NCI-H510A (cell line): ENCODE measurements at regions not wholly inside any gene's neighbourhood (a gene's known extent, or its start where the extent isn't known, plus 50 kb on each side); places are given as distances from the start of the nearest gene placed in this dataset.

ENCODE experiments used
- DNase-seq: peaks from one replicate; lab custom pipeline; 2025; lab: John Stamatoyannopoulos, UW

DNA sequence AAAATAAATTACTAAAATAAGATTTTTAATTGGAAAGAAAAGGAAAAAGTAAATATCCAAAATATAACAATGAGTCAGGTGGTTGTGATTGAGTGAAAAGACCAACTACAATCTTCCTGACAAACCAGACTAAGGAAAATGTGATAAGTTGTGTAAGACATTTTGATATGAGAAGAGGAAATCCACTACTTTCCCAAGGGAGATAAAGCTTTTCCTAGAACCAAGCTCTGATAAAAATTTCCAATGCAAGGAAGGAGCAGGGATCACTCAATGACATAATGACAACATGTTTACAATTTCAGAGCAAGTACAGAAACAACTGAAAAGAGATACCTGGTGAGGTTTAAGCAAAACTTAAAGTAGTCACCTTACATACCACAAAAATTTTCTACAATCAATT lies 305.1 kb upstream of the RASGEF1B start:
- no peak for DNase-seq

DNA sequence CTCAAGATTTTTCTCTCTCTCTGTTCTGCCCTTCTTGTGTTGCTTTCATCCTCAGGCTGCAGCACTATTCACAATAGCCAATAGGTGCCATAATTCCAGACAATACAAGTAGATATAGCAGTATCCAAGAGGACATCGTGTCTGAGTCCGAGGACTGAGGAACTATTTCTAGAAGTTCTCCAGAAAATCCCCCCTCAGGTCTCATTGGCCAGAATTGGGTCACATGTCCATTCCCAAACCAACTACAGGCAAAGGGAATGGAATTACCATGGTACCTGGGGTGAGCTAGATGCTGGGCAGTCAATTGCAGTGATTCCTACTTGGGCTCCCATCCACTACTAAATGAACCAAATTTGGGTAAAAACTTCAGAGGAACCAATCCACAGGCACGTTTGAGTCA lies 301.9 kb upstream of the RASGEF1B start:
- DNase-seq = no peak

DNA sequence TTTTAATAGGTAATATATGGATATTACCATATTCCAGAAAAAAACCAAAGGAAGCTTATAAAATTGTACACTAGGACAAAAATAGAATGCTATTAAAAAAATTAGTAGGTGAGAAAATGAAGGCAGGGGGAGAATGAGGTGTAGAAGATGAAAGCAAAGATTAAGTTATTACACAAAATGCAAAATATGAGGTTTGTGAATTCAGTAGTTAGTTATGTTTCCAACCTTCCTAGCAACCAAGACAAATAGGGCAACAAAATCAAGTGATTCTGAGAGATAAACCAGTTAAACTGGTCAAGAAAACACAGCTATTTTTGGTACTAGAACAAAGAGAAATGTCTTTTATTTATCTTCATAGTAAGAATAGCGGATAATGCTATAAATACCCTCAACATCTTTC lies 300.0 kb upstream of the RASGEF1B start:
- no peak for DNase-seq

DNA sequence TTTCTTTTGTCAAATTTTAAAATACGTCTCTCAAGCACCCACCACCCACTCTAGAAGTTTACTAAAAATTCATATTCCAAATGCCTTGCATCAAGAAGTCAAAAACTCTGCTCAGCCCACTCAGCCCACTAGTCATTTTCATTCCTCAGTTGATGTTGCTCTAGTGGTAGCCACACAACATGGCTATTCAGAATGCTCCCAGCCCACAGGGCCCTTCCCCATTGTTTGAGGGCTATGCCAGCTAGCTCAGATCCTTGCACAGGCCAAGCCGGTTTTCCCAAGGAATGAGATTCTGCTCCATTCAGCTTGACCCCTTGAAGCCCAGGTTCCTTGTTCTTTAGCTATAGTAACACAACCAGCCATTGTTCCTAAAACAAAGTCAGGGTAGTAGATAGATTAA lies 297.5 kb upstream of the RASGEF1B start:
- DNase-seq = no peak

DNA sequence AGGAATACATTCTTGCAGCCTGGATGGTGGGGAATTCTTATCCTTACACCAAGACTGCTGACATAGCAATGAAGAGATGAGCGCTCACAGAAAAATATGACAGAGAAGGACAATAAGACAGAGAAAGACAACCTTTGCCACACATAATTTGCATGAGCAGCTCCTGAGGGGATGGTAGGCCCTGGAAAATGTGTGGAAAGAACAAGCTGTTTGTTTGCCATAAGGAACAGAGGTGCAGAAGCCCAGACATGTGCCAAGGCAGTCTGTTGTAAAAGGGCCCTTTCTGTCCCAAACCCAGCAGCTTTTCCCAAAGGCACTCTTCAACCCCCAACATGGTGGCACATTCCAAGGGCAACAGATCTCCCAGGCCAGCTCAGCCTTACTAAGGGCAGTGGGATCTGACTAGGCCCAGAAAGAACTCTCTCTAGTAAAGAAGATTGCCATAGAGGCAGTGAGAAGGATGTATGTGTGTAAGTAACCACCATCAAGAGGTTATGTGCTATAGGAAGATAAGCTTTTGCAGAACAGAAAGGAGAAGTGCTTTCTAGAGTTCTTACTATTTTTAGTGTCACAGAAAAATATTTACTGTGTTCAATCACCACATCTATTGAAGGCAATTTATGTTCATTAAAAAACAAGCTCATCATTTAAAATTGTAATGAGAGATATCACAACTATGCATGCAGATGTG lies 287.0 kb upstream of the RASGEF1B start:
- DNase-seq = no peak

DNA sequence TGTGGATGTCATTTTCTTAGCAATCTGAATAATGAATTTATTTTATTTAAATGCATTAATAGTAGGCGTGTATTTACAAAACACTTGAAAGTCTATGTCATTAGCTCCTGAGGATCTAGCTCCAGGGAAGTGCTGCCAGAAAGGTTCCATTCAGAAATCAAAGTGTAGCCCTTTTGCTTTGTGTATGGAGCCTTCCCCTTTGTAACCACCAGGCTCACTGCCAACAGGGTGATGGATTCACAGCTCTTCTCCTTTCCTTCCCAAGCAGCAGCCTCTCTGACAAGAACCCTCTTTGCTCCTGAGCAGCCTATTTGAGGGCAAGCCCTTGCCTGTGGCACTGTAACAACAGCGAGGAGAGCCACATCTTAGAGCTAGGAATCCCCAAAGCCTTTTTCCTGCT lies 286.0 kb upstream of the RASGEF1B start:
- DNase-seq = no peak

DNA sequence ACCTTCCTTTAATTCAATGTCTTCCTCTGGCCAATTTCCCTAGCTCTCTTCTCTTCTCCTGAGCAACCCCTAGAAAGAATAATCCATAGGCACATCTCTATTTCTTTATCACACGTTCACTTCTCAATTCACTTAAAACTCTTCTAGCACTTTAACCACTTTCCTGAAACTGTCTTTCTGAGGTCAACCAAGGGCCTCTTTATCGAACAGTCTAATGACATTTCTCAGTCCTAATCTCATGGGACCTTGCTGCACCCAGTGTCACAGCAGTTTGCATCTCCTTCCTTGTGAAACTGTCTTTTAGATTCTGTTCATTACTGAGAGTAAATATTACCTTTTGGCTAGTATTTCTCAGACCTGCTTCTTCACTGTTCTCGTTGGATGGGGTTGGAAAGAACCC lies 285.3 kb upstream of the RASGEF1B start:
- no peak for DNase-seq

DNA sequence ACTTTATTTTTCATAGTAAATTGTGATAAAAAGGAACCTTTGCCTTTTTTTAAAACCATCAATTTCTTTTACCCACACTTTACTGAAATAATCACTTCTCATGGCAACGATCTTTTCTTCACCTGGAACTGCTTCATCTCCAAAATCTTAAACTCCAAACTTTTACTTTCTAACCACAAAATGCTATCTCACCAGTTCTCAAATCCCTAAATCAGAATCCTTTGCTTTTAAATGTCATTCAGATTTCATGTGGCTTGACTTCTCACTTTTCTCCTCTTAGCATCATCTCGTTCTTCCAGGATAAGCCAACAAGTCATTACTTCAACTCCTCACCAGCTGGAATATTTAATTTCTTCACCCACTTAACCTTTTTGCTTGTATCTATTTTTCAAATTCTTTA lies 284.3 kb upstream of the RASGEF1B start:
- DNase-seq = no peak

DNA sequence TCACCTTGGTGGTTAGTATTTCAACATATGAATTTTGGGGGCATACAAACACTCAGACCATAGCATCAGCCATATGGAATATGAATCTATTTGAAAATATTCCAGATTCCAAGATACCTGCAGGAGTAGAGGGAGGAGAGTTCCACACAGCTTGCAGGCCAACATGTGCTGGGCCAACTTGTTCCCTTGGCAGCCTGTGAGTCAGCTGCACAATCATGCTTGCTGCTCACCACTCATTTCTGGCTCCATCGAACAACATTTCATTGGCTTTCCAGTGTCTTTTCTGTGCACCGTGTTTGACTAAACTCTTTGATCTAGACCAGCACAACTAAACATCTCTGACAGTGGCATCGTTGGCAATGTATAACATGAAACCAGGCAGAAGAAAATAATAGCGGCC lies 282.5 kb upstream of the RASGEF1B start:
- DNase-seq = no peak

DNA sequence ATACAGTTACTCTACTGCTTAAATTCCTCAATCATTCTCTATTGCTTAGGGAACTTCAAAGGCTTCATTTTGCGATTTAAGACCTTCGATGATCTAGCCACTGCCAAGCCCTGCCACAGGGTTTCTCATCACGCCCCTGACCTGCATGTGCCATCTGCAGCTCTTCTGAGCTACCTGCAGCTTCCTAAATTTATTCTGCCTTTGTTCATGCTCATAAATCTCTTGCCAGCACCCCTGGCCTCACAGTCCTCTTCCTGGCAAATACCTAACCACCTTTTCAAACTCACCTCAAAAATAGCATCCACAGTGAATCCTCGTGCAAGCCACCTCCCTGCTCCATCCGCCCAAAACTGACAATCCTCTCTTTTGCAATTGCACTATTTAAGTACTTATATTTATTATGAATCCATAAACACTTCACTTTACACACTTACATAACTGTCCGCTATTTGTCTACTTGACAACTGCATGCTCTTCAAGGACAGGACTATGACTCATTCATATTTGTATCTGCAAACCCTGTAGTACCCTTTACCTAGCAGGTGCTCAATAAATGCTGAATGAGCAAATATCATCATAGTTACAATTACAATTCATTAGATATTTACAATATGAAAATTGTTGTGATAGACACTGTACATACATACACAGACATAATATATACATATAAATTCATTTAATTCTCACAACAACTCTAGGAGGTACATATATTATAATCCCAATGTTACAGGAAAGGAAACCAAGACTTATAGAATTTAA lies 280.0 kb upstream of the RASGEF1B start:
- no peak for DNase-seq

DNA sequence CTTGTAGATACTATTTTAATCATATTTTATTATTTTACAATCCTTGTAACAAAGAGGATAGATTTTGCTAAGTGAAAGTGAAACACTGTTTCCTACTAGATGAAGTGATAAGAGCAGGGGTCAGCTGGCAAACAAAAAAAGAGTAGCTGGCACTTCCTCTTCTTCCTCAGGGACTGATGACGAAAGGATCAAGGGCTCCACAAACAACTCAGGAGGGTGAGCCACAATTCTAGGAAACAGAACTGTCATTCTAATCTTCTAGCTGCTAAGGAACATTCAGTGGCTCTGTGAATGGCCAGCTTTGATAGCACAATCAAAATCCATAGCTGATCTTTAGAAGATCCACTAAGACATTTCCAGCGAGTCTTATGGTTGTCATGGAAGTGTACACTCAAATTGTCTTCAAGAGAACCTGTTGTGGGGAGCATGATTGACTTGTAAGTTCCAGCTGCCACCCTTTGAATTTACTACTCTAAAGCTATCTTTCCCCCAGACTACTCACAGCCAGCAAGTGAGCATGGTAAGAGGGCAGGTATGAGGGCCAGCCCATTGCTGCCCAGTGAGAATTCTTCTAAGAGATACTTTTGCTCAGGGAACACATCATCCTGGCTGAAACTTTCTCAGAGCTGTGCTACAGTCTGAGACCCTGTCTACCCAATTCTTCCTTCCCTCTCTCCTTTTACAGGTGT lies 275.7 kb upstream of the RASGEF1B start:
- DNase-seq = no peak

DNA sequence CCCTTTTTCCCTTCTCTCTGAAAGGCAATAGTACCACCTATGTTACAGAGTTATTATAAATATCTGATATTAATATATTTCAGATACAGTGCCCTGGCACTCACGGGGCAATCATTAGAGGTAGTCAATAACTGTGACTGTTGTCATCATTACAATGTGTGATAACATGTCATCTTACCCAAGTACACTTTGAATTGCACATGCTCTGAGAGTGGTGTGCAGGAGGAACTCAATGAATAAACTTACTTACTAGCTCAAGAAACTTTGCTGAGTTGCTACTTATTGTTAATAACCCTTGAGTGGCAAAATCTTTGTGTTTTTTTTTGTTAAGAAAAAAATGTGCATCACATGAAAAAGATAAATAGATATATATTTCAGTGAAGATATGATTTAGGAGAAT lies 275.1 kb upstream of the RASGEF1B start:
- DNase-seq = no peak

DNA sequence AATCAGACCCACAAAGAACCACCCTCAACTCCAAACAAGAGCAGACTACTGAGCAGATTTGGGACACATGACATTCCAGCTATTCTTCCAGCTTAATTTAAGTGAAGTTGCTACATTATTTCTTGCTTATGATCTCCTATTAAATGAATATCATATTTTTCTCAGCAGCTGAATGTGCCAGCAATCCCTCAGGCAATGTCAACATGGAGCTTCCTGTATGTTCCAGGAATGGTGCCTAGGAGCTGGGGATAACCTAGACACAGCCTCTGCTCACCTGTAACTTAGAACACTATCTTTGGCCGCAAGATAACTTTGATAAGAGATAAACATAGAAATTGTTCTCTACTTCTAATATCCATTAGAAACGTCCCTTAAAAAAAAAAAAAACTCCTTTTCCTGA lies 274.4 kb upstream of the RASGEF1B start:
- DNase-seq = no peak

DNA sequence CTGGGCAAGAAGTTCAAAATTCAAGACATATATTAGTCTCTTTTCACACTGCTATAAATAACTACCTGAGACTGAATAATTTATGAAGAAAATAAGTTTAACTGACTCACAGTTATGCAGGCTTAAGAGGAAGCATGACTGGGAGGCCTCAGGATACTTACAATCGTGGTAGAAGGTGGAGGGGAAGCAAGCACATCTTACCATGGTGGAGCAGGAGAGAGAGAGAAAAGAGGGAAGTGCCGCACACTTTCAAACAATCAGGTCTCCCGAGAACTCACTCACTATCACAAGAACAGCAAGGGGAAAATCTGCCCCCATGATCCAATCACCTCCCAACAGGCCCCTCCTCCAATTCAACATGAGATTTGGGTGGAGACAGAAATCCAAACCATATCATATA lies 273.3 kb upstream of the RASGEF1B start:
- DNase-seq = no peak

DNA sequence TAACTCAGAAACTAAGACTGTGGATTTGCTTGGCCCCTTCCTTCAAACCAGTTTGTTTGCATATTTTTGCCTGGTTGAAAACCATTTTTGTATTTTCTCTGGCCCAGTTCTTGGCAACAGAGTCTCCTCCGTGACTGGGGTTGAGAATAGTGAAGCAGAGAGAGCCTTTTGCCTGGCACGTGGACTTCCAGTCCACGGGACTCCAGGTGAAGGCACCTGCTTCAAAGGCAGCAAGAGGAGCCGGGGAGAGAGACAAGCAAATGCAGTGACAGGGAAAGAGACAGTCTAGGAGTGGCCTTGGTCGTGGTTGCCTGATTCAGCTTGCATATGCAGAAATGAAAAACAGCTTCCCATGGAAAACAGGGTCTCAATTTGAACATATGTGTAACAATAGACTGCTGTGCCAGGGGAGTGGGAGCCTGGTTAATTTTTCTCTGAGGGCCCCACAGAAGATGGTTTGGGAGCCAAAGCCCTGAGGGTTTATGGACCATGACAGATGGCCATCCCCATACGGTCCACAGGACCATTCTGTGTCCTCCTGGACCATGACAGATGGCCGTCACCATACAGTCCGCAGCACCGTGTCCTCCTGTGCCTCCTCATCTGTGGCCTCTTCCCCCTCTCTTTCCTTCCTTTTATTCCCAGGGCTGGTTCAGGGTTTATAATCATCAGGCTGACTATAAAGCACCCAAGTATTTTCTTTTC lies 272.2 kb upstream of the RASGEF1B start:
- DNase-seq = no peak

DNA sequence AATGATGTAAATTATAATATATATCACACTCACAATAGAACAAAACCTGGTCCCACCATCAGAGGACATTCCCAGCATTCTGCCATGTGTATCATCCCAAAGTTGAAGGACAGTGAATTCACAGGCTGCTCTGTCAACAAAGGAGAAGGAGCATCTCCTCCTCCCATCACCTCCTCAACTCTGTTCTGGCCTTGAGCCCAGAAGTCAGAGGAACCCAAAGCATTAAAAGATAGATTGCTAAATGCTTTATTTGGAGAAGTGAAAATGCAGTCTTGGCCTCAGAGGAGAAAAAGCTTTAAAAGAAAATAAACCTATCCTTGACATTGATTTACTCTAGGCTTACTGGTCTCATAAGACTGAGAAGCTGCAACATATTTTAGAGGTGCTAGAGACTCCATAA lies 268.8 kb upstream of the RASGEF1B start:
- DNase-seq = no peak

DNA sequence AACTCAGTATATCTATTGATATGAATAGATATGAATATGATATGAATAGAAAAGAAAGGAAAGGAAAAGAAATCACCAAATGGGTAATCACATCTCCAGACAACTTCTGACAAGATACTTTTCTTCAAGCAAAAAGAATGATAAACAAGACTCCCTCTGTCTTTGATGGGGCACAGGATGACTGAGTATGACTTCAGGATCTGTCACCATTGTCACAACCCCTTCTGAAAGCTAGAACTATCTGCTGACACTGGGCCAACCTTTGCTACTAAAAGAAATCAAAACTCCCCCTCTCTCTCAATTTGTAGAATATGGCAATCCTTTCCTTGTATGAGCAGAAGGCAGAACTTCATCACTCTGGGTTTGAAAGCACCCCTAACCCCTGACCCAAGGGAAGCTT lies 267.2 kb upstream of the RASGEF1B start:
- no peak for DNase-seq

DNA sequence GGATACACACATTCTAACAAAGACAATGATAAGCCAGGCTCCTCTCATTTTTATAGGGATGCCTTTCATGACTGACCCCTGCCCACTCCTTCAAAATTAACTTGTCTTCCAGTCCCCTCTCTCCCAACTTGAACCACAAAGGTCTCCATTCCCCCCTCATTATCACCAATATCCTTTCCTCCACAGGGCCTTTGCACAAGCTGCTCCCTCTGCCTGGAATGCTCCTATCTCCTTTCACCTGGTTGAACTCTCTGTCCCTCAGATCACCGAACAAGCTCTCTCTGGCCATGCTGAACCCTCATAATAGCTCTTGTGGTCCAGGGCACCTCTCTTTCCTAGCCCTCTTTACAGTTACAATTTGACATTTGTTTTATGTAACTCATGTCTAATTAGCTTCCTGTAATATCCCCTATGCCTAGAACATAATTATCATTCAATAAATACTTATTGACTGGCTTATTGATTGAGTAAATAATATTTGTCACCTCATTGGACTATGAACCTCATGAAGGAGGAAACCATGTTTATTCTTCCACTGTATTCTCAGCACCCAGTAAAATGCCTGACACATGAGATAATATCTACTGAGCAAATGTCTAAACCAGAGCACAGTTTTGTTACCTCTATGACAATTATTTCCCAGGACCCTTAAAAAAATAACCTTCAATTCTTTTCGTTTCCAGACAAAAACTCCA lies 266.3 kb upstream of the RASGEF1B start:
- no peak for DNase-seq

DNA sequence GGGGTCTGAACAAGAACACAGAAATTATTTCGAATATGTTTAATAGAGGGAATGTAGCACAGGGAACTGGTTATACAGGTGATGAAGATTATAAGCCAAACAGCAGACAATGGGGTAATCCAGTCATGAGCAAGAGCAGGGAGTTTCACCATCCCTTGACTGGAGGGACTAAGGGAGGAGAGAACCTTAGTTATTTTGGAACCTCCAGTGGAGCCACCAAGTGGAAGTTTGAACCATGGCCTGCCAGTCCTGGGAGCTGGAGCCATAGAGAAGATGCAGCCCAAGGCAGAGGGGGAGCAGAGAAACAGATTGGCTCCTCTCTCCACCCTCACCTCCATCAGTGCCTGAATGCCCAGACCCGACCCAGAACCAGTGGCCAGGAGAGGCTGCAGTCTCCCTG lies 264.6 kb upstream of the RASGEF1B start:
- no peak for DNase-seq

DNA sequence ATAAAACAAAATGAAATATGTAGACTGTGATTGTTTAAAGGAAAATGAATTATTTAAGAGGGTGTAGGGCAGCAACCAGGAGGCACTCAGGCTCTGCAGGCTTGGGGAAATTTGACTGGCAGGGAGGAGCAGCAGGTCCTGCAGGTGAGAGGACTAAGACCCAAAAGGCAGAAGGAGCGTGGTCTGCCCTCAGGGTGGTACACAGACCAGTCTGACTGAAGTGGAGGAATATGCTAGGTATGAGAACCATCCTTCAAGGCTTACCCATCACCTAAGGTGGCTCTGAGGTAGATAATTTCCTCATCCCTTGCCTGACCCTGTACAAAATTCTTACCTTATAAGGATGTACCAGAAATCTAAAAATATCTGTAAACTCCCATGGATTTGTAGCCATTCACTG lies 261.3 kb upstream of the RASGEF1B start:
- DNase-seq = no peak

DNA sequence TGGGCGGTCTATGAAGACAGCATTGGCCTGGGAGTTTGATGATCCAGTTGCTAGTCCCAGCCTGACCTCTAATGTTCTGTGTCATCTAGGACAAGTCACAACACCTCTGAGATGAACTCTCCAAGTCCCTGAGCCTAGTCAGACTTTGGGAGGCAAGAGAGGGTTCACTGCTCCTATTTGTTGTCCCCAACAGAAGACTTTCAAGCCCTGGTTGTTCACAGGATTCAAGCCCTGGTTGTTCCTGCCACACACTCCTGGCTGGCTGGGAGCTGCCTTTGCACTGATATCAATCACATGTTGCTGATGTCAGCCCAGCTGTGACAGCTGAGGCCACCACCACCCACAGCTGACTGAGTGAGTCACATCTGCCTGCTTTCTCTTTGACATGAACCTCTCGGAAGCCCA lies 253.2 kb upstream of the RASGEF1B start:
- DNase-seq = peak; percentile 12

DNA sequence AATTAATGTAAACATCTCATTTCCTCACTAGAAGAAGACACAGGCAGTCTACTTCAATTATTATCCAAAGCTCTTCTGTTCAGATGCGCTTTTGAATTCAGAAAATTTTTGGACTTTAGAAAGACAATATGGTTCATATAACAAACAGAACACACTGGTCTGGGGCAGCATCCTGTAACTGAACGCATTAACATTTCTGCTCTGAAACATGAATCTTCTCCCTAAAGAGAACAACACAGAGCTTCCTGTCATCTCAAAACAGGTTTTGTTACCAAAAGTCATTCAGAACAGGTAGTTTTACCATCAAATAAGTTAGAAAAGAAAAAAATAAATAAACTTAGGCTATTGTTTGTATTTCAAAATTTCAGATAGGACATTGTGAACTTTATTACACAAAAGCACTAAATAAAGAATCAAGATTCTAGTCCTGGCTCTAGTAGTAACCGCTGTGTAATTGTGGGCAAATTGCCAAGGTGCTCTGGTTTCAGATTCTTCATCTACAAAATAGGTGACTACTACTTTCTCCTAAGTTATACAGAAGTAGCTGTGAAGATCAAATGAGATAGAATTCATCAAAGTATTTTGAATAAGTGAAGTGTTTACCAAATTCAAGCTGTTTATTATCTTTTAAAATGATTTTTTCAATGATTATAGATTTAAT lies 252.3 kb upstream of the RASGEF1B start:
- DNase-seq = no peak
